ENCODE measurements at regions not wholly inside any gene's neighbourhood (a gene's known extent, or its start where the extent isn't known, plus 50 kb on each side); places are given as distances from the start of the nearest gene placed in this dataset.

GRCh38 chr4:120281581-120281980 lies 214.9 kb upstream of the MAD2L1 start:
- TF ChIP-seq CTCF (conservative IDR thresholded peaks at IDR 0.05; ENCODE audit: low read length) (no peak), EZH2phosphoT487 (IDR thresholded peaks at IDR 0.05; ENCODE audit: borderline replicate concordance) (no peak)

Data from Loucy (cell line).